HG03103 (cell line): ENCODE measurements at regions not wholly inside any gene's neighbourhood (a gene's known extent, or its start where the extent isn't known, plus 50 kb on each side); places are given as distances from the start of the nearest gene placed in this dataset.

Experiments used
- ATAC-seq: cut with Tn5 transposase; IDR thresholded peaks from one replicate; pipeline ENCODE4 v1.9.1; 2021; ENCODE audit warnings: low read depth; ENCODE audit not compliant: unreplicated experiment

DNA sequence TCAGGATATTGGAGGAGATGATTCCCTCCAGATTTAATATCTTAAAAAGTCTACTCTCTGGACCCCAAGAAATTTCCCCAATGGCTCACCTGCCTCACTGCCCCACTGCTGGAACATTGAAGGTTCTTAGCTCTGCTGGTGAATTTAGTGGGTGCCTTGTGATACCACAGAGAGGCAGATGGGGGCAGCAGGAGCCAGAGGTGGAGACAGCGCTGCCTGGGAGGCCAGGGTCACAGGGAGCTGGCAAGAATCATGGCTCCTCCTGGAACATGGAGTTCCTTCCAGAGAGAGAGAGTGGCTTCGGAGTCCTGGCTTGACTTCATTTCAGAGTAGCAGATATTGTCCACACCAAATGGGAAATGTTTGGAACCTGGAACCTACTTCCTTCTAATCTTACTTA, 263.5 kb upstream of the CFAP20DC start:
- ATAC-seq, result peak; percentile 78

DNA sequence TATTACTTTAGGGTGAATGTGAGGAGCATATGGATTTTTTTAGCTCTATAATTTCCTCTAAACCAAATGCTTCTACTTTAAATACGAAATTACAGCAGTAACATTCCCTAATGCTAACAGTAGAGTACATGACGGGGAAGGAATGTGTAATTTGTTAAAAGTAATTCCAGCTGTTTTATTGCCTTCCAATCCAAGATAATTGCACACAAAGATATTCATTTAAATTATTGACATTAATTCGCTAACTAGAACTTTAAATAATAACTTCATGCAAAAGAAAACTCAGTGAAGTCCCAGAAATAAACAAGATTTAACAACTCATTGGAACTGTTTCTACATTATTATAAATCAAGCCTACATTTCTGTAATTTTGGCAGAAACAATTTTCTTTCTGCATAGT, 261.4 kb upstream of the CFAP20DC start:
- ATAC-seq, result no peak

DNA sequence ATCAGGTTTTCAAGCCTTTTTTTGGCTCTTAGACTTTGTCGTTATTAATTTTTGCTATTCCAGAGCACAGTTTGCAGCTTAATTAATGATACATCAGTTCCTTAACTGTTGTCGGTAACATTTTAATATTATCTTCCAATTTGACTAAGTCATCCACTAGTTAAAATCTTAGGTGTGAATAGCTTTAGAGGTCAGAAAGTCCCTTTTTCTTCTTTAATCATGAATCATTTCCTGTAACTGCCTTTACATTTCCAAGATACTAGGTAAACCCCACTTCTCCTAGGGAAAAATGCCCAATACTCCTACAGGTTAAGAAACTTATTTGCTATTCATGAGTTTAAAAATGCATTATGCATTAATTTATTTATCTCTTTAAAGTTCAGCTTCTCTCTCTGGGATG, 260.9 kb upstream of the CFAP20DC start:
- no peak for ATAC-seq

DNA sequence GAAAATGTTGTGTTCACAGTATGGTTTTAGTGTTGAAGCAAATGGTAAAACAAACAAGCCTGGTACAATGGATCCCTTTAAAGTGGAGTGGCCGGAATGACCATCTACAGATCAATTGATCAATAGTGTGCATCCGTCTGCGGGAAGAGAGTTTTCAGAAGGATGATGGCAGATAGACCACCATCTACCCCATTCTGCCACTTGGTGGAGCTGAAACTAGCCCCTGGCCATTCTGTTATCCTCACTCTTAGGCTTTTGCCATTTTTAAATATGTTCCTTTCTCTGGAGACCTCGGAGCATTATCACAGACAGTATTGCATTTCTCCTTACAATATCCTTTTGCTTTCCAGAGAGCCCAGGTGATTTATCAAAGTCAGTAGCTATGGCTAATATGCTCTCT, 258.9 kb upstream of the CFAP20DC start:
- no peak for ATAC-seq

DNA sequence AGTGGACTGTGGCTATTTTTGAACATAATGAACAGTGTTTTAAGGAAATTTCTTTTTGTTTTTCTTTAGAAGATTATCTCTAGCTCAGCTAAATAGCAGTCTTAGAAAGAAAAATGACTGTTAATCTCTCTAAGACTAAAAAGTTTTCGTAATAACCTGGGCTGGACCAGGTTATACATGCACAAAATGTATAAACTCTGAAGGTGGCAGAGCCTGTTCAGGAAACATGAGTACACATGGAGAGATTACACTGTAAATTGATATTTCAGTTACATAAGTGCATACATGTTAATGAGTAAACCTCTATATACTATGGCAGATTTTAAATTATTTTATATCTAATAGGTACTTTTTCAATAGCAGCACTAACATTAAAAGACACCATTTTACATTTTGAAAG, 258.2 kb upstream of the CFAP20DC start:
- no peak for ATAC-seq

DNA sequence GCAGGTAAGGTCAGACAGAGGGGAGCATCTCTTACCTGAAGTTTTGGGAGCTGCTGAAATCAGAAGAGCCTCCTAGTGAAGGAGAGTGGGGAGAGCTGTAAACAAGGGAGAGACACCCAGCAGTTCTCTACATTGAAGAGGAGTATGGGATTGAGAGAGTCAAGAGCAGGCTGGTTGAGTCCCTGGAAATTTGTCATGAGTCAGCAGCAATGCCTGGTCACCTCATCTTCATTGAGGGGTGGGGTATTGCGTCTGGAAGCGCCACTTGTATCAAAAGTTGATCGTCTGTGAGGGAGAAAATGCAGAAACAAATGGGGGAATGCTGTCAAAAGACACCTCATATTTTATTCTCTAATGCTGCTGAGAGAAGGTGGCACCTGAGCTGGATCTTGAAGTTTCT, 256.6 kb upstream of the CFAP20DC start:
- no peak for ATAC-seq

DNA sequence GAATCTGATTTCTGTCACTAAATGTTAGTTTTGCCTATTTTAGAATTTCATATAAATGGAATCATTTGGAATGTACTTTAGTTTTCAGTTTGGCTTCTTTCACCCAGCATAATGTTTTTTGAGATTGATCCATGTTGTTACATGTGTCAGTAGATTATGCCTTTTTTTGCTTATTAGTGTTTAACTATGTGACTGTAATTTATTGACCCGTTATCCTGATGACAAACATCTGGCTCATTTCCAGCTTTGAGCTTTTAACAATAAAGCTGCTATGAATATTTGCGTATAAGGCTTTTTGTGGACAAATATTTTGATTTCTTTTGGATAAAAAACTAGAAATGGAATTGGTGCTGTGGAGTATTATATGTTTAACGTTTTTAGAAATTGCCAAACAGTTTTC, 254.5 kb upstream of the CFAP20DC start:
- ATAC-seq, result no peak

DNA sequence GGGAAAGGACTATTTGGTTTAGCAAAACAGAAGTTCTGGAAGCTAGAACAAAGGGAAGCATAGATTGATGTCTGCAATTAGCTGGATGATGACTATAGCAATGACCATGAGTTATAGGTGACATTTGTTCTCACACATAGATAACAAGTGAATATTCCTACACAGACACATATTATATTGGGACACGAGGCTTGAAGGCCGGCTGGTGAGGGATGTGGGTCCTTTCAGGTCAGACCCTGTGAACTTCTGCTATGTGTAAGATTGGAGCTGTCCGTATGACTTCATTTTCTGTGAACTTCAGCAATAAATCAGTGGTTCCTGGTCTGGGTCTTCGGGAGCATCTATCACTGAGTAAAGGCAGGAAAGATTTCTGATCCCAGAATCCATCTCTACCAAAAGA, 253.6 kb upstream of the CFAP20DC start:
- no peak for ATAC-seq

DNA sequence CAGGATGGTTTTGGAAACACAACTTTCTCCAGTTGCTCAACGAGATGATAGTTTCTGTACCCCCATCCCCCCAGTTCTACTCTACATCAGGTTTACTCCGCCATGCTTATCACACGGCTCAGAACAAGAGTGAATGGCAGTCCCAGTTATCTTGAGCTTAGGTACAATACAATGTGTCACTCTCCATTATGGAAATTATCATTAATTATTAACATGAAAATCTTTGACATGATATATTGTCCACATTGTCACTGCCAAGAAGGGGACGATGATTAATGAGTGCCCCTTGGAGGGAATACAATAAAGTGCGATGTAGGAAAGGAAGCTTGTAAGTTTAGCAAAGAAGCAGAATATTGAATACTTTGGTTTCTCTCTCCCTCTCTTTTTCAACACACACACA, 252.6 kb upstream of the CFAP20DC start:
- no peak for ATAC-seq

DNA sequence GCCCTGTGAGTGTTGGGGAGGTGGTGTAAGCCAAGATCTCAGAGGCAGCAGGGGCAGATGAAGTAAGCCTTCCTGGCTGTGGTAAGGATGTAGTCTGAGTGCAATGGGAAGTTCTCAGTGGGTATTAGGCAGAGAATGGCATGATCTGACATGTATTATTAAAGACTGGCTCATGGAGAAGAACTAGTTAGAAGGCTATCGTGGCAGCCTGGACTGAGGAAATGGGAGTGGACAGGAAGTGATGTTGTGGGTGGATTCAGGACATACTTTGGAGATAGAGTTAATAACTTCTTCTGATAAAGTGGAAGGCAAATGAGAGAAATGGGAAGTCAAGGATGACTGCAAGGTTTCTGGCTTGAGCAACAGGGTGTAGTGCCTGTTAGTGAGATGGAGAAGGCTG, 250.9 kb upstream of the CFAP20DC start:
- ATAC-seq, result no peak

DNA sequence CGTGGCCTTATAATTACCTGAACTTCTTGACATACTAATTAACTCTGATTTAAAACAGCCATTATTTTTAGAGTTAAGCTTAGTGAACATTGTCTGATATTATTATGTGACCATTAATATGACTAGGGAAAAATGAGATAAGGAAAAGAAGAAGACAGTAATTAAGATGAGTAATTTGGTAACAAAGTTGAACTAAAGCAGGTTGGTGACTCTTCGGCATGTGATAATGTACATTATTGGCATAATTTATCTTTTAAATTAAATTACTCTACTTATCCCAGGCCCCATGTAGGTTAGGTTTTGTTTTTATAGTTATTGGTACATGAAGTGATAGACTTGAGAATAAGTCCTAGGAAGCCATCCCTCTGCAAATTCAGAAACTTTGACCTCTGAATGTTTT, 249.7 kb upstream of the CFAP20DC start:
- ATAC-seq, result no peak

DNA sequence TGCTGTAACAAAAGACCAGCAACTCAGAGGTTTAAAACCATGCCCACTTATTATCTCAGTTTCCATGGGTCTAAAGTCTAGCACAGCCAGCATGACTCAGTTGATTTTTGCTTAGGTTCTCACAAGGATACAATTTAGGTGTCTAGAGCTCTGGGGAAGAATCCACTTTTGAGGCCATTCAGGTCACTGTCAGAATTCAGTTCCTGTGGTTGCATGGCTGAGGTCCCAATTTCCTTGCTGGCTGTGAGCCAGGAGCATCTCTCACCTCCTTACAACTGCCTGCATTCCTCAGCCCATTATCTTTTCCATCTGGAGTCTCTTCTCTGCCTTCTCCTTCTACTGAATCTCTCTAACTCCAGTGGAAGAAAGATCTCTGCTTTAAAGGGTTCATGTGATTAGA, 240.5 kb upstream of the CFAP20DC start:
- no peak for ATAC-seq

DNA sequence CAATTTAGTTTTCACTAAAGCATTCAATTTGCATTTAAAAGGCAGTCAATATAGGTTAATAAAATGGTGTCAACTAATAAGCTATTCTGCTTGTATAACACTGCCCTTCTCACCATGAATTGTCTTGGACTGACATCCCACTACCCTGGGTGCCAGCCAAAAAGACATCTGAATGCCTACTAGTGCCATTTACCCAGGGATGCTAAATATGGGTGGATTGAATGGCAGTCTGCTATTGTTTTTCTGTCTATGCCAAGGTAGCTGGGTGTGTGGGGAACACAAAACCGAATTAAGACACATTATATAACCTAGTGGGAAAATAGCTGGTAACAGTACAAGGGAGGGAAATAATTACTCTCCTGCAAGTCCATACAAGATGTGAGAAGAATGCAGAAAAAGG, 240.0 kb upstream of the CFAP20DC start:
- ATAC-seq, result no peak

DNA sequence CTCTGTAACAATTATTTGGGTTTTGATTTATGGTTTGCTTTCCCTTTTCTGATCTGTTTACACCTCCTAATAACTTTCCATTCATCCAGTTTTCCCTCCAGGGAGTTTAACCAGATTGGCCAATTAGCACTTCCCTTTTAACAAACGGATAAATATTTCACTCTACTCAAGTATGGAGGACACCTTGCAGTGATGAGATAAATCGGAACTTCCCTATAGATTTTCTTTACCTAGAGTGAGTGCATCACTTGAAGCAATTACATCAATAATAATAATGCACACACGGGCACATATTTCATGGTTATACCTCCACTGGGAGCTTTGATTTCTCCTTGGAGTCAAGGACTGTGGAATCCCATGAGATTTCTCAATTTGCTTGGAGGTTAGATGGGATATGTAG, 239.1 kb upstream of the CFAP20DC start:
- no peak for ATAC-seq

DNA sequence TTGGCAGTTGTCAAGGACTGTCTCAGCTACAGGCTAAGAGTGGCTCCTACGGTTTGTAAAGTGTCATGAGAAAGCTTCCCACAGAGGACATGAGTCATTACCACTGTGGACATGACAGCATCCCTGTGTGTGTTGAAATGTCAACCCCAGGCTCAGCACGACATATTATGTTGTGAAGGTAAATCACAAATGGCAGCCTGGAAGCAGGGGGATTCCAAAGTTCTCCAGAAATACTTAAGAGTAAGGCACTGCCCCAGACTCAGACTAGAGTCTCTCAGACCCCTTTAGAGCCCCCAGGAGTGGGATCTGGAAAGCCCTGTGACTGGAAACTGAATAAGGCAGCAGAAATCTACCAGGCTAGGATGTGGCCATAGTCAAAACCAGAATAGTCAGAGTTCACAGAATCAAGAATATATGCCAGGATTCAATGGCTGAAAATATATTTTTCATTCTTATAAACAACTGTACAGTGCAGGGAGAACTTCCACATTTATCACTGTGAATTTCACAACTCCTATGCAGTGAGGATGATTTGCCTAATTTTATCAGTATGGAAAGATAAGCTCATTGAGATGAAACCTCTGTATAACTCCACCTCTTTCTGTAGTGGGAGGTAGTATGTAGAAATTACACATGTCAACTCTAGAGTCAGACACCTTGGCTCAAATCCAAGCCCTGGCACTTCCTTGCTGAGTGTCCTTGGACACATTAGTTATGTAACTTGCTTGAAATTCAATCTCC, 237.1 kb upstream of the CFAP20DC start:
- no peak for ATAC-seq

DNA sequence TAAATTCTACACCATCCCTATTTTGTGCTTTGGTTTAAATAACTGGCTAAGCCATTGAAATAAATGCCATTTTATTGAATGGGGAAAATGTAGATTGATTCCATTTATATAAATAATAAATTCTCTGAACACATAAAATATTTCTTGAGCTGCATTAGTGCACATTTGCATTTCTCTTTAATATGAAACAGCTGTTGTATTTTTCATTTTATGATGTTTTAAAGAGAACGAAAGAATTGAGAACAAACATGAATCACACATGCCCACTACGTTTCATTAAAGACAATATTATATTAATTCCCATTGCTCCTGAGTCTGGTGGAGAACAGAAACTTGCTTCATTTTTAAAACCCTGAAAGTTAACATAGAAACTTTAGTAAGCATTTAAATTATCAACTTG, 235.7 kb upstream of the CFAP20DC start:
- no peak for ATAC-seq

DNA sequence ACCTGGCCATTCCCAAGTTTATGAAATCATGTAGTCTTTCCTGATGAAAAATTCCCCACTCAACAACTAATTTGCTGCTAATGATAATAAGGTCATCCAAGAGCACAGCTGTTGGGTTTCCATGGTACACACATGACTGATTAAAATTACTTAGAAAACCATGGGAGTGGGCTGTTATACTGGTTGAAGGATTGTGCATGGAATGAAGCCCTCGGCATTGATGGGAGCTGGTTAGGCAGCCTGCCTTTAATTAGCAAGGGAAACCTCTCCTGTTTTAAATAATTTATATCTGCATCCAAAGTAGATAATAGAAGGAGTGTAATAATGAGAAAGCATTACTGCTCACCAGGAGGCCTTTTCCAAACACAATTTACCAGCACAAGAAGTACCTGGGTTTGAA, 235.1 kb upstream of the CFAP20DC start:
- ATAC-seq, result no peak

DNA sequence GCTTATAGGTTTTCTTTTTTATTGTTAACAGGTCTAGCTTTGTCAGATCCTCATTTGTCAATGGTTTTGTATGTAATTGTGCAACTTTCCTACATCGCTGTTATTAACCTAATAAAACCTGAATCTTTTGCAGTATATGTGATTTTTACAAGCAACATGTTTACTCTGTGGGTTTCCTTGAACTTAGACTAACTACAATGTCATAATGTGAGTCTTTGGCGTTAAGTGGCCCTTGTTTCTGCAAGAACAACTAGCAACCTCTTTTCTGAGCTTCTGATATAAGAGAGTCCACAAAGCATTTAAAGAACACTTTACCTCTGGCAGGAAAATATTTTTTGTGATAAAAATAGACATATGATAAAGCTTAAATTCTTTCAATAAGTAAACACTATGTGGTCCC, 230.3 kb upstream of the CFAP20DC start:
- no peak for ATAC-seq

DNA sequence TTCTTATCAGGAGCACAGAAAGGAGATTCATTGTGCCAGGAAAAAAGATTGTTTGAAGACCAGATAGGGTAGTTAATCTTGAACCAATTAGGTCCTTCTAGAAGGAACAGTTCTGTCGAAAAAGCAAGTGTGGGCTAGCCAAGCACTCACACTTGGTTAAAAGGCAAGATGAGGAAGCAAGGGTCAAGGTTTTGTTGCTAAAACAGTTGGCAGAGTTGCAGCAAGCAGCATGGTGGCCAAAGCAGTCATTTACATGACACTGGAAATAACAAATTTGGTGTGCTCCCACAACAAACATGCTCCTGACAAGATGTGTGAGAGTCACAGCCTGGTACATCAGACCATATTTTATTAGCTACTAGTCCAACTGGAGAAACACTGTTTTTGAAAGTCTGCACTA, 228.0 kb upstream of the CFAP20DC start:
- ATAC-seq, result no peak

DNA sequence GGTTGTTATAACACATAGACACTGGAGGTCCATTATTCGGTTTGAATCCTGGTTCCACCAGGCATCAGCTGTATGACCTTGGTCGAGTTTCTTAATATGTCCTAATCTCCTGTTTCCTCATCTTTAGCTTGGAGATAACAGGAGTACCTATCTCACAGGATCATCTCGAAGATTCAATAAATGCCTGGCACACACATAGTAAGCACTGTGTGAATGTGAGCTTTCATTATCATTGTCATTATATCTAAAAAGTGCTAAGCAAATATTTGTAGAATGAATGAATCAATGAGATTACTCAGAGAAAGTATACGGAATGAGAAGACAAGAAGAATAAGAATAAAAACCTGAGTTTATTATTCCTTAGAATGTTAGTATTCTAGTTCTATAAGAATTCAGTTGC, 227.4 kb upstream of the CFAP20DC start:
- no peak for ATAC-seq

DNA sequence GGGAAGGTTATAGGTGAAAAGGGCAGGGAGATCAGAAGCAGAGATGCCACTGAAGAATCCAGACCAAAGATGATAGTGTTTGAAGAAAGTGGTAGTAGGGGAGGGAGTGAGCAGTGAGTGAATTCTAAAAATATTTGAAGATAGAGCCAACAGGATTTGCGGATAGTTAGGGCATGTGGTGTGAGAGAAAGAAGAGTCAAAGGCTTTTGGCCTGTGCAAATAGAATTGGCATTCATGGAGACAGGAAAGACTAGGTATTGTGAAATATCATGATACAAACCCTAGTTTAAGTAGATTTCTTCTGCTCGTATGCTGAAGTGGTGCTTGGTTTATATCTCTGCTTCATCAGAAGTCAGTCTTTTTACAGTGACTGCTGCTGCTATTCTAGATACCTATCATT, 224.2 kb upstream of the CFAP20DC start:
- ATAC-seq, result no peak

DNA sequence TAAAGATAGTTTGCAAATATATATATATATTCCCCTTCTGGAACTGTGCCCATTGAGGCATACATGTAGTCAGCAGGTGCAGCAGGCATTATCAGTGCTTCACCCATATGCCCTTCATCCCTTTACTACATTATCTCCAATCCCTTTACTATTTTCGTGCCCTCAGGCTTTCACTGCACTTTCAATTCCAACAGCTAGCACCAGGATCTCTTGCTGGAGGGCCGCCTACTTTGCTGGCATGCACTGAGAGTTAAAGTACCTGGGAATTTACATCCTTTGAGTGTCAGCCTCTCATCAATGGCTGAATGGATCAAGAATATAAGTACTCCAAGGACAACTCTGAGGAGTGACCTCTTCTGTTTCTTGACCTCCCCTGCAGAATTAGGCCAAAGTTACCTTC, 222.1 kb upstream of the CFAP20DC start:
- ATAC-seq, result no peak

DNA sequence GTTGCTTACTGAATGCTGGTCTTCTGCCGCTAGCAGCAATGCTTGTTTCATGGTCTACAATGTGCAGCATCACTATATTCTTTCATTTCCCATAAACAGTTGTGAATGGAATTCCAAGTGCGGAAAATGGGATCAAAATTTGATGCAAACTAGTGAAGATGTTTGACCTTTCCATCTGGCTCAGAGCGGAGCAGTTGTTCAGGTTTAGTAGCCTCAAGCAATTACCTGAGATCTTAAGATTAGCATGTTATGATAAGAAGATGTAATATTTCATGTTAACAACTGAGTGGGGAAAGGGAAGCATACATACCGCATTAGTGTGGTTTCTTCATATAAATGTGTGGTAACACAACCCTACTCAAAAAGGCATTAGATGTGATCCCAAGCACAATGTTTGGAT, 221.1 kb upstream of the CFAP20DC start:
- ATAC-seq, result no peak
